ENCODE measurements at regions not wholly inside any gene's neighbourhood (a gene's known extent, or its start where the extent isn't known, plus 50 kb on each side); places are given as distances from the start of the nearest gene placed in this dataset.
"Not testable (repeated sequence)": the region's sequence is repeated elsewhere in the genome, so short reads cannot be mapped to it uniquely, and the experiment has no call there.

- DNase-seq (ENCODE audit: low read depth in 2 of 2): no peak
Observed at GRCh38 chr4:3865986-3866812, 100.0 kb downstream of the ADRA2C start.

- DNase-seq (ENCODE audit: low read depth in 2 of 2): no peak
Observed at GRCh38 chr4:3866813-3867129, 100.6 kb downstream of the ADRA2C start.

GRCh38 chr4:3867403-3868100 lies 101.4 kb downstream of the ADRA2C start:
- no peak for DNase-seq (ENCODE audit: low read depth in 2 of 2)

GRCh38 chr4:3868211-3869173 lies 102.3 kb downstream of the ADRA2C start:
- DNase-seq (ENCODE audit: low read depth in 2 of 2): no peak

- DNase-seq (ENCODE audit: low read depth in 2 of 2): no peak
Observed at GRCh38 chr4:3869174-3869572, 103.0 kb downstream of the ADRA2C start.

GRCh38 chr4:3869661-3870566 lies 103.7 kb downstream of the ADRA2C start:
- no peak for DNase-seq (ENCODE audit: low read depth in 2 of 2)

- DNase-seq (ENCODE audit: low read depth in 2 of 2): no peak
Observed at GRCh38 chr4:3870567-3870962, 104.4 kb downstream of the ADRA2C start.

GRCh38 chr4:3871181-3871852 lies 105.1 kb downstream of the ADRA2C start:
- no peak for DNase-seq (ENCODE audit: low read depth in 2 of 2)

GRCh38 chr4:3871881-3872833 lies 106.0 kb downstream of the ADRA2C start:
- no peak for DNase-seq (ENCODE audit: low read depth in 2 of 2)

- no peak for DNase-seq (ENCODE audit: low read depth in 2 of 2)
Observed at GRCh38 chr4:3872834-3873313, 106.7 kb downstream of the ADRA2C start.

- no peak for DNase-seq (ENCODE audit: low read depth in 2 of 2)
Observed at GRCh38 chr4:3873408-3874027, 107.3 kb downstream of the ADRA2C start.

GRCh38 chr4:3874028-3874415 lies 107.8 kb downstream of the ADRA2C start:
- no peak for DNase-seq (ENCODE audit: low read depth in 2 of 2)

- no peak for DNase-seq (ENCODE audit: low read depth in 2 of 2)
Observed at GRCh38 chr4:3874525-3875110, 108.4 kb downstream of the ADRA2C start.

- DNase-seq (ENCODE audit: low read depth in 2 of 2): no peak
Observed at GRCh38 chr4:3875466-3875865, 109.3 kb downstream of the ADRA2C start.

- DNase-seq (ENCODE audit: low read depth in 2 of 2): not testable (repeated sequence)
Observed at GRCh38 chr4:3876057-3876845, 110.1 kb downstream of the ADRA2C start.

- no peak for DNase-seq (ENCODE audit: low read depth in 2 of 2)
Observed at GRCh38 chr4:3877236-3877635, 111.1 kb downstream of the ADRA2C start.

GRCh38 chr4:3877868-3878267 lies 111.7 kb downstream of the ADRA2C start:
- no peak for DNase-seq (ENCODE audit: low read depth in 2 of 2)

GRCh38 chr4:3878678-3879077 lies 112.5 kb downstream of the ADRA2C start:
- no peak for DNase-seq (ENCODE audit: low read depth in 2 of 2)
